NT2/D1 (cell line): ENCODE measurements at regions not wholly inside any gene's neighbourhood (a gene's known extent, or its start where the extent isn't known, plus 50 kb on each side); places are given as distances from the start of the nearest gene placed in this dataset.

ENCODE experiments used
- SUZ12 ChIP-seq: IDR thresholded peaks from 2 replicates; pipeline ENCODE4 v1.6.1; 2011; ENCODE audit not compliant: insufficient read length, insufficient read depth; ENCODE audit errors: extremely low read depth
- ZNF274 ChIP-seq: IDR thresholded peaks from 2 replicates; pipeline ENCODE4 v1.6.1; 2011; ENCODE audit warnings: mild to moderate bottlenecking, low read depth, low read length

- TF ChIP-seq SUZ12 (no peak), ZNF274 (no peak)
Measured at GRCh38 chr2:191560411-191560980, 117.4 kb upstream of the NABP1 start.
